OCI-LY1 (cell line): ENCODE measurements at regions not wholly inside any gene's neighbourhood (a gene's known extent, or its start where the extent isn't known, plus 50 kb on each side); places are given as distances from the start of the nearest gene placed in this dataset.

Experiments used
- H2AFZ ChIP-seq: fragments of 200-600 bp; sonication (generic), shearing (Covaris generic); 2 replicates; pipeline ENCODE4 v1.6.0; 2014; ENCODE audit warnings: antibody characterized with exemption, mild to moderate bottlenecking, low read length
- H3F3A ChIP-seq: fragments of 200-600 bp; sonication (generic), shearing (Covaris generic); 2 replicates; pipeline ENCODE4 v1.6.0; 2014; ENCODE audit warnings: mild to moderate bottlenecking, antibody characterized with exemption, low read length, moderate library complexity; ENCODE audit not compliant: insufficient read depth
- H3K27ac ChIP-seq: fragments of 200-600 bp; sonication (generic); 2 replicates; pipeline ENCODE4 v1.5.1; 2014; ENCODE audit warnings: low read length, mixed run types, mild to moderate bottlenecking, low read depth; ENCODE audit not compliant: poor library complexity, severe bottlenecking
- H3K27me3 ChIP-seq: fragments of 200-600 bp; sonication (generic); 2 replicates; pipeline ENCODE4 v1.6.0; 2014; ENCODE audit warnings: antibody characterized with exemption, mild to moderate bottlenecking, low read length, moderate library complexity; ENCODE audit not compliant: insufficient read depth
- H3K36me3 ChIP-seq: fragments of 200-600 bp; sonication (generic); 2 replicates; pipeline ENCODE4 v1.6.1; 2014; ENCODE audit warnings: mild to moderate bottlenecking, antibody characterized with exemption, low read length, moderate library complexity, mixed read lengths; ENCODE audit not compliant: insufficient read depth
- H3K4me1 ChIP-seq: fragments of 200-600 bp; sonication (generic); 2 replicates; pipeline ENCODE4 v1.5.1; 2014; ENCODE audit warnings: mild to moderate bottlenecking, low read length, moderate library complexity; ENCODE audit not compliant: insufficient read depth, severe bottlenecking
- H3K4me2 ChIP-seq: fragments of 200-600 bp; sonication (generic), shearing (Covaris generic); 2 replicates; pipeline ENCODE4 v1.6.1; 2014; ENCODE audit warnings: low read length
- H3K4me3 ChIP-seq: fragments of 200-600 bp; sonication (generic); 2 replicates; pipeline ENCODE4 v1.5.1; 2014; ENCODE audit warnings: low read length, low read depth, mild to moderate bottlenecking, mixed read lengths; ENCODE audit not compliant: poor library complexity, severe bottlenecking
- H3K79me2 ChIP-seq: fragments of 200-600 bp; shearing (Covaris generic); 2 replicates; pipeline ENCODE4 v1.6.1; 2016; ENCODE audit warnings: mixed run types, low read length, mixed read lengths; ENCODE audit not compliant: insufficient read depth
- H3K9ac ChIP-seq: fragments of 200-600 bp; sonication (generic), shearing (Covaris generic); 2 replicates; pipeline ENCODE4 v1.6.1; 2014; ENCODE audit warnings: mild to moderate bottlenecking, low read length, mixed read lengths
- H3K9me2 ChIP-seq: fragments of 200-600 bp; sonication (generic), shearing (Covaris generic); 2 replicates; pipeline ENCODE4 v1.6.1; 2014; ENCODE audit warnings: low read depth, mild to moderate bottlenecking, low read length, mixed read lengths
- H3K9me3 ChIP-seq: fragments of 200-600 bp; shearing (Covaris generic); 2 replicates; pipeline ENCODE4 v1.6.1; 2014; ENCODE audit warnings: low read length, mixed read lengths
- H4K20me1 ChIP-seq: fragments of 200-600 bp; sonication (generic), shearing (Covaris generic); 2 replicates; pipeline ENCODE4 v1.6.0; 2016; ENCODE audit warnings: mild to moderate bottlenecking, low read length; ENCODE audit not compliant: insufficient read depth
- EZH2 ChIP-seq: fragments of 200-600 bp; sonication (generic), shearing (Covaris generic); IDR thresholded peaks from 2 replicates; pipeline ENCODE4 v1.8.0; 2017; ENCODE audit warnings: borderline replicate concordance, mixed run types, mild to moderate bottlenecking, antibody characterized with exemption, low read length, moderate library complexity, mixed read lengths
- TF ChIP-seq, protein P1 (sequence below): fragments of 200-600 bp; sonication (generic), shearing (Covaris generic); IDR thresholded peaks from 2 replicates; pipeline ENCODE4 v1.5.1; 2017; ENCODE audit warnings: mild to moderate bottlenecking, antibody characterized with exemption, low read length, moderate library complexity, mixed read lengths

DNA sequence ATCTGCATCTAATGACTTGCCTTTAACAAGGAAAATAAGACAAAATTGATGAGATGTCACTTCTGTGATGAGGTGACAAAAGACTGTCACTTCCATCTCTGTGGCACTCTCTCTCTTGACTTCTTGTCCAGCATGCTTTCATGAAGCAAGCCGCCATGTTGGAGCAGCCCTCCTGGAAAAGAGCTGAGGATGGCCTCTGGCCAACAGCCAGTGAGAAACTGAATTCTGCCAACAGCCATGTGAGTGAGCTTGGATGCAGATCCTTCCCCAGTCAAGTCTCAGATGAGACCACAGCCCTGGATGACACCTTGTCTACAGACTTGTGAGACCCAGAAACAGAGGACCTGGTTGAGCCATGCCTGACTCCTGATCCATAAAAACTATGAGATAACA lies 412.6 kb upstream of the SHH start:
- no peaks in the 10 kb centered on the region for H3K9me2 ChIP-seq
- H3K4me3 ChIP-seq = no peak overlapping the region

DNA sequence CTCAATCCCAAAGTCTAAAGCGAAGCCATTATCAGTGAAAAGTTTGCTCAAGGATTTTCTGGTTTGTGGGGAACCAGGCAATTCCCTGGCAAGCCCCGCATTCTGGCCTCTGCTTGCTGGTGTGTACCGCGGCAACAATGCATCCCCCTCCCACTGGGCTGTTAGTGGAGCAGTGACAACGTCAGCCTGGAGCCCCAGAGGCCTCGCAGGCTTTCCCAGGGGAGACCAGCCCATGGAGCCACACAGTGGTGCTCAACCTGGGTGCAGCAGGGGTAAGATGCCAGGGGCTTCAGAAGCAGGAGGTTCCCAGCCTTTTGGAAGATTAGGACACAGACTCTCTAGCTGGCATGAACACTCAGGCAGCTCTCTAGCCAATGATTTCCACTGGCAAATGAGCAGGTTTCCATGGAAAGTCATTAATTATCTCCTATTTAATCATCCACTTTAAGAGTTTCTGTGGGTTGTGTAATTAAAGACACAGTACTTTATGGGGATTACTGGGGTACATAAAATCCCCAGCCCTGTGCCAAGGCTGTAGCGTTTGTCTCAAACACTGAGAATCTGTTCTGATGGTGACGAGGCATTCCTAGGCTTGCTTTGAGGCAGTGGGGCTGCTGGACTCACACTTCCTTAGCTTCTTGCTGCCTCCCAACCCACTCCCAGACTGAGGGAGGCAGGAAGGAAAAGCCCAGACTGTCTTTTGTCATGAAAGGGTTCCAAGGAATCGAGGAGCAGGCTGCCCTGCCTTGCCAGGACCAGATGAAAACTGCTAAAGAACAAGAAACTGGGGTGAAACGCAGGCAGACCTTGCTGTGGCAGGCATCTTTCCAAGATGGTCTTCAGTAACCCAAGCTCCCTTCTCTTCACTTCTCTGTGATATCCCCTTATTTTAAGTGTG lies 411.9 kb upstream of the SHH start:
- Histone ChIP-seq H3F3A (no peaks in the 10 kb centered on the region), H3K9ac (no peak overlapping the region), H3K4me1 (no peaks in the 10 kb centered on the region), H3K4me3 (no peak overlapping the region), H3K9me3 (0 out of 2 replicates have a peak, but pooled peaks cover under 1% of the 10 kb centered on the region), H3K36me3 (no peaks in the 10 kb centered on the region), H3K27ac (no peak overlapping the region), H3K9me2 (no peaks in the 10 kb centered on the region), H2AFZ (no peak overlapping the region), H3K27me3 (no peaks in the 10 kb centered on the region; the same call in 1 of the 2 replicates), H4K20me1 (no peaks in the 10 kb centered on the region), H3K4me2 (no peak overlapping the region), H3K79me2 (no peaks in the 10 kb centered on the region)
- no peak for TF ChIP-seq EZH2
- TF ChIP-seq, protein P1, sequence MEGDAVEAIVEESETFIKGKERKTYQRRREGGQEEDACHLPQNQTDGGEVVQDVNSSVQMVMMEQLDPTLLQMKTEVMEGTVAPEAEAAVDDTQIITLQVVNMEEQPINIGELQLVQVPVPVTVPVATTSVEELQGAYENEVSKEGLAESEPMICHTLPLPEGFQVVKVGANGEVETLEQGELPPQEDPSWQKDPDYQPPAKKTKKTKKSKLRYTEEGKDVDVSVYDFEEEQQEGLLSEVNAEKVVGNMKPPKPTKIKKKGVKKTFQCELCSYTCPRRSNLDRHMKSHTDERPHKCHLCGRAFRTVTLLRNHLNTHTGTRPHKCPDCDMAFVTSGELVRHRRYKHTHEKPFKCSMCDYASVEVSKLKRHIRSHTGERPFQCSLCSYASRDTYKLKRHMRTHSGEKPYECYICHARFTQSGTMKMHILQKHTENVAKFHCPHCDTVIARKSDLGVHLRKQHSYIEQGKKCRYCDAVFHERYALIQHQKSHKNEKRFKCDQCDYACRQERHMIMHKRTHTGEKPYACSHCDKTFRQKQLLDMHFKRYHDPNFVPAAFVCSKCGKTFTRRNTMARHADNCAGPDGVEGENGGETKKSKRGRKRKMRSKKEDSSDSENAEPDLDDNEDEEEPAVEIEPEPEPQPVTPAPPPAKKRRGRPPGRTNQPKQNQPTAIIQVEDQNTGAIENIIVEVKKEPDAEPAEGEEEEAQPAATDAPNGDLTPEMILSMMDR = no peak

More for the DNA sequence above, 412.6 kb upstream of the SHH start:
- Histone ChIP-seq H3K27me3 (no peaks in the 10 kb centered on the region; the same call in 1 of the 2 replicates), H3K4me1 (no peaks in the 10 kb centered on the region), H4K20me1 (no peaks in the 10 kb centered on the region), H2AFZ (no peak overlapping the region), H3K9ac (no peak overlapping the region), H3K27ac (no peak overlapping the region), H3F3A (no peaks in the 10 kb centered on the region), H3K9me3 (0 out of 2 replicates have a peak, but pooled peaks cover 2% of the 10 kb centered on the region), H3K79me2 (no peaks in the 10 kb centered on the region), H3K4me2 (no peak overlapping the region), H3K36me3 (no peaks in the 10 kb centered on the region)
- TF ChIP-seq, protein P1 = no peak
- no peak for TF ChIP-seq EZH2

DNA sequence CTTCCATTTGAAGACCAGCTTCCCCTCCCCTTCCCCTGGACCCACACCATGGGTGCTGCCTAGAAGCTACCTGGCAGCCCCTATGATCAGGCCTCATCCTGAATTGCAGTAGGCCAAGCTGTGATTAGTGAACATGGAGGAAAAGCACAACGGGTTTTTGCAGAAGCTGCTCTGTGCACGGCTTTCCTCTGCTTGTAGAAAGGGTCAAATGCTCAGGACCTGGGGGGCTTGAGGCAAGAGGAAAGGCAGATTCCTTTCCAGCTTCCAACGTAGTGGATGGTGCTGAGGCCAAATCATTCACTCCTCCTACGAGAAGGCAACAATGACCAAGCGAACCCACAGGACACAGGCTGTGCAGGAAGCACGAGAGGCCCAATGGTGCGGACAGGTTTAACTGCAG lies 410.3 kb upstream of the SHH start:
- no peaks in the 10 kb centered on the region for H3K9me2 ChIP-seq
- H3K9ac ChIP-seq = no peak overlapping the region
- H4K20me1 ChIP-seq = no peaks in the 10 kb centered on the region
- H3K36me3 ChIP-seq = no peaks in the 10 kb centered on the region
- no peak overlapping the region for H3K4me3 ChIP-seq
- no peaks in the 10 kb centered on the region for H3K9me3 ChIP-seq
- no peaks in the 10 kb centered on the region for H3K4me1 ChIP-seq
- no peaks in the 10 kb centered on the region for H3K79me2 ChIP-seq
- H3K27ac ChIP-seq = no peak overlapping the region
- no peak for TF ChIP-seq EZH2
- TF ChIP-seq, protein P1 = no peak
- H2AFZ ChIP-seq = no peak overlapping the region
- no peak overlapping the region for H3K4me2 ChIP-seq
- H3F3A ChIP-seq = no peaks in the 10 kb centered on the region
- no peaks in the 10 kb centered on the region for H3K27me3 ChIP-seq
